A549 (cell line): ENCODE measurements at regions not wholly inside any gene's neighbourhood (a gene's known extent, or its start where the extent isn't known, plus 50 kb on each side); places are given as distances from the start of the nearest gene placed in this dataset.
A peak's percentile ranks its signal among the peaks of the same experiment; 100 is the strongest.
"Not testable (repeated sequence)": the region's sequence is repeated elsewhere in the genome, so short reads cannot be mapped to it uniquely, and the experiment has no call there.

Experiments used
- ATAC-seq, 2 experiments: fragments of 200-7000 bp in 1 of 2; fragments of >200 bp in 1 of 2; cut with Nextera tagmentation in 1 of 2; cut with Tn5 transposase in 1 of 2; 3 replicates each; pipeline versions ENCODE4 v1.8.0 to v1.9.1; 2018 to 2020; ENCODE audit warnings: mild to moderate bottlenecking in 1 of 2, moderate library complexity in 1 of 2
- CTCF ChIA-PET: fragments of 300-600 bp; sonication (Branson Sonifier 250); formaldehyde crosslinking; extraction: SDS; loops from one replicate; lab custom pipeline; 2021; ENCODE audit warnings: antibody characterized with exemption, inconsistent platforms; lab: Yijun Ruan, JAX
- POLR2A ChIA-PET: fragments of 350-600 bp; formaldehyde crosslinking; extraction: SDS; loops from one replicate; lab custom pipeline; 2021; ENCODE audit warnings: antibody characterized with exemption, inconsistent platforms; lab: Yijun Ruan, JAX
- DNase-seq, 2 experiments: peaks; one replicate each; pipeline versions ENCODE4 v3.0.0 to v3.0.0-alpha.2; 2011 to 2016; ENCODE audit warnings: low read depth in 1 of 2, low spot score in 1 of 2
- FAIRE-seq: peaks from 2 replicates; lab custom pipeline; 2011; peaks lifted over from hg19 to GRCh38; lab: Jason Lieb, UNC
- H3K27ac ChIP-seq, 2 experiments: fragments of >200 bp; sonication (Bioruptor Twin); formaldehyde crosslinking; 3 replicates each; pipeline ENCODE4 v1.5.1; 2016 to 2017
- H3K4me1 ChIP-seq: fragments of >200 bp; sonication (Bioruptor Twin); formaldehyde crosslinking; 3 replicates; pipeline ENCODE4 v1.6.1; 2016
- H3K4me2 ChIP-seq: fragments of >200 bp; sonication (Bioruptor Twin); formaldehyde crosslinking; 3 replicates; pipeline ENCODE4 v1.6.1; 2016
- H3K4me3 ChIP-seq: fragments of >200 bp; sonication (Bioruptor Twin); formaldehyde crosslinking; 3 replicates; pipeline ENCODE4 v1.5.1; 2016
- H3K9me3 ChIP-seq: fragments of >200 bp; sonication (Bioruptor Twin); formaldehyde crosslinking; 3 replicates; pipeline ENCODE4 v1.6.1; 2016
- BHLHE40 ChIP-seq: IDR thresholded peaks from 2 replicates; pipeline ENCODE4 v1.6.1; 2012; ENCODE audit warnings: low read depth, low read length, inconsistent platforms
- CEBPB ChIP-seq, 2 experiments: fragments of >200 bp in 1 of 2; sonication (Bioruptor Twin) in 1 of 2; formaldehyde crosslinking in 1 of 2; IDR thresholded peaks; 2 replicates each; pipeline ENCODE4 v1.6.1; 2012 to 2016
- CHD2 ChIP-seq: fragments of 150-350 bp; IDR thresholded peaks from 2 replicates; pipeline ENCODE4 v1.6.1; 2014; ENCODE audit warnings: low read length; ENCODE audit not compliant: partially characterized antibody
- ESRRA ChIP-seq: fragments of 150-350 bp; IDR thresholded peaks from 2 replicates; pipeline ENCODE4 v1.6.1; 2014; ENCODE audit warnings: mild to moderate bottlenecking, low read length, borderline replicate concordance
- FOSB ChIP-seq: fragments of 250-450 bp; sonication (Bioruptor Pico); IDR thresholded peaks from 2 replicates; pipeline ENCODE4 v1.5.0; 2020; ENCODE audit warnings: mild to moderate bottlenecking, moderate library complexity
- GATA3 ChIP-seq: IDR thresholded peaks from 2 replicates; pipeline ENCODE4 v1.6.1; 2012; ENCODE audit warnings: borderline replicate concordance
- HDAC2 ChIP-seq: fragments of 200-600 bp; sonication (generic); IDR thresholded peaks from 2 replicates; pipeline ENCODE4 v1.6.1; 2016
- HEYL ChIP-seq: fragments of 250-450 bp; sonication (Bioruptor Pico); IDR thresholded peaks from 2 replicates; pipeline ENCODE4 v1.8.0; 2021; ENCODE audit warnings: mild to moderate bottlenecking, moderate library complexity
- HOXB13 ChIP-seq: fragments of 250-450 bp; sonication (Bioruptor Pico); IDR thresholded peaks from 2 replicates; pipeline ENCODE4 v1.5.0; 2020; ENCODE audit warnings: low read depth, mild to moderate bottlenecking, moderate library complexity
- HOXB5 ChIP-seq: fragments of 250-450 bp; sonication (Bioruptor Pico); IDR thresholded peaks from 2 replicates; pipeline ENCODE4 v1.5.0; 2020; ENCODE audit warnings: mild to moderate bottlenecking, moderate library complexity
- JUN ChIP-seq, 2 experiments: fragments of >200 bp; sonication (Bioruptor Twin); formaldehyde crosslinking; IDR thresholded peaks; 2 replicates in 1 of 2; 3 replicates in 1 of 2; pipeline ENCODE4 v1.6.1; 2016 to 2017
- KDM1A ChIP-seq: fragments of 200-600 bp; sonication (generic); IDR thresholded peaks from 2 replicates; pipeline ENCODE4 v1.6.1; 2016; ENCODE audit warnings: low read depth, mild to moderate bottlenecking
- MAFK ChIP-seq: fragments of 450-650 bp; IDR thresholded peaks from 2 replicates; pipeline ENCODE4 v1.6.1; 2014; ENCODE audit not compliant: partially characterized antibody
- MAZ ChIP-seq: fragments of 150-350 bp; IDR thresholded peaks from 2 replicates; pipeline ENCODE4 v1.6.1; 2014; ENCODE audit warnings: antibody characterized with exemption, low read depth, low read length, borderline replicate concordance
- NR3C1 ChIP-seq: fragments of >200 bp; sonication (Bioruptor Twin); formaldehyde crosslinking; IDR thresholded peaks from 3 replicates; pipeline ENCODE4 v1.6.1; 2017
- PHF8 ChIP-seq: fragments of 200-600 bp; sonication (generic); IDR thresholded peaks from 2 replicates; pipeline ENCODE4 v1.6.1; 2016; ENCODE audit warnings: low read depth, mild to moderate bottlenecking, antibody characterized with exemption, moderate library complexity, borderline replicate concordance
- POLR2A ChIP-seq: IDR thresholded peaks from 2 replicates; pipeline ENCODE4 v1.6.1; 2012; ENCODE audit warnings: mild to moderate bottlenecking, low read length
- RCOR1 ChIP-seq: fragments of 150-350 bp; IDR thresholded peaks from 2 replicates; pipeline ENCODE4 v1.6.1; 2014; ENCODE audit warnings: antibody characterized with exemption, low read length, low read depth
- RNF2 ChIP-seq: fragments of 200-600 bp; sonication (generic); IDR thresholded peaks from 2 replicates; pipeline ENCODE4 v1.6.1; 2016; ENCODE audit warnings: low read depth, mild to moderate bottlenecking, antibody characterized with exemption, moderate library complexity, borderline replicate concordance
- ZC3H11A ChIP-seq: fragments of 450-650 bp; IDR thresholded peaks from 2 replicates; pipeline ENCODE4 v1.6.1; 2014; ENCODE audit warnings: antibody characterized with exemption, mild to moderate bottlenecking
- ZFP36 ChIP-seq: fragments of 450-650 bp; IDR thresholded peaks from 2 replicates; pipeline ENCODE4 v1.6.1; 2014; ENCODE audit warnings: borderline replicate concordance; ENCODE audit not compliant: partially characterized antibody
- ZNF302 ChIP-seq: fragments of 250-450 bp; sonication (Bioruptor Pico); IDR thresholded peaks from 2 replicates; pipeline ENCODE4 v1.9.0; 2021; ENCODE audit warnings: inconsistent platforms, mild to moderate bottlenecking, moderate library complexity
- WGBS: methylation state at CpG from one replicate; pipeline ENCODE4 v1.1.6; 2017; ENCODE audit errors: missing lambda C conversion rate; 5-methylcytosine and 5-hydroxymethylcytosine counted together
- TF ChIP-seq, protein P1 (sequence below): IDR thresholded peaks from 2 replicates; pipeline ENCODE4 v1.6.1; 2012
- TF ChIP-seq, protein P2 (sequence below): fragments of >200 bp; sonication (Bioruptor Twin); formaldehyde crosslinking; IDR thresholded peaks from 2 replicates; pipeline ENCODE4 v1.6.1; 2016
- TF ChIP-seq, protein P3 (sequence below): fragments of 200-600 bp; sonication (generic); IDR thresholded peaks from 2 replicates; pipeline ENCODE4 v1.6.1; 2016; ENCODE audit warnings: antibody characterized with exemption, mild to moderate bottlenecking, moderate library complexity
- TF ChIP-seq, protein P4 (sequence below): fragments of 450-650 bp; IDR thresholded peaks from 2 replicates; pipeline ENCODE4 v1.6.1; 2014; ENCODE audit warnings: antibody characterized with exemption

DNA sequence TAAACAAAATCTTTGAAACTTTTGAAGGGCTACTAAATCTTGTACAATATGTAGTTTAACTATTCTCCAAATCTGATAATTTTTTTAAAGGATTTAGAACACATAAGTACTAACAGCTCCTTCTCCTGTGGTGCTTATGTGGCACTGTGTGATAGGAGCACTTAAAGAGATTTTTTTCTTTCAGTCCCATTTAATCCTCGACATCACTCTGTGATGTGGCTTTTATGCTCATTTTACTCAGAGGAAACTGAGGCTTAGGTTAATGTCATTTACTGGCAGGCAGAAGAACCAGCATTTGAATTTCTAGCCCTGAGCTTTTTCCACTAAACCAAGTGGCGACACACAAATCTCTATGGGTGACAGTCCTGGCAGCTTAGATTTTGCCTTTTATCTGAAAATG lies 92.4 kb downstream of the SAMD9 start:
- TF ChIP-seq RCOR1, result no peak
- no peak for TF ChIP-seq MAZ
- no peak for TF ChIP-seq HOXB5 (CRISPR knock-in tag)
- TF ChIP-seq JUN (IDR thresholded peaks at IDR 0.05), result no peak
- TF ChIP-seq PHF8, result no peak
- TF ChIP-seq HDAC2, result no peak
- TF ChIP-seq HEYL (CRISPR knock-in tag), result no peak
- TF ChIP-seq HOXB13 (CRISPR knock-in tag), result no peak
- no peak for TF ChIP-seq ZC3H11A
- TF ChIP-seq BHLHE40, result no peak
- TF ChIP-seq, protein P1, sequence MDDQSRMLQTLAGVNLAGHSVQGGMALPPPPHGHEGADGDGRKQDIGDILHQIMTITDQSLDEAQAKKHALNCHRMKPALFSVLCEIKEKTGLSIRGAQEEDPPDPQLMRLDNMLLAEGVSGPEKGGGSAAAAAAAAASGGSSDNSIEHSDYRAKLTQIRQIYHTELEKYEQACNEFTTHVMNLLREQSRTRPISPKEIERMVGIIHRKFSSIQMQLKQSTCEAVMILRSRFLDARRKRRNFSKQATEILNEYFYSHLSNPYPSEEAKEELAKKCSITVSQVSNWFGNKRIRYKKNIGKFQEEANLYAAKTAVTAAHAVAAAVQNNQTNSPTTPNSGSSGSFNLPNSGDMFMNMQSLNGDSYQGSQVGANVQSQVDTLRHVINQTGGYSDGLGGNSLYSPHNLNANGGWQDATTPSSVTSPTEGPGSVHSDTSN, result no peak
- no peak for TF ChIP-seq GATA3
- ChIA-PET CTCF (interaction anchor here (1.3 kb wide), 1 partner anchor 31 kb away, joined by 3 read pairs; no protein-coding TSS in a partner anchor), POLR2A (no interaction called here)
- H3K9me3 ChIP-seq, result no peaks in the 10 kb centered on the region
- no peak overlapping the region for H3K27ac ChIP-seq
- H3K4me3 ChIP-seq, result no peak overlapping the region
- ATAC-seq, result no peak
- H3K4me1 ChIP-seq, result no peaks in the 10 kb centered on the region
- no peak overlapping the region for H3K4me2 ChIP-seq
- FAIRE-seq, result no peak
- DNase-seq, result no peak
- 38% methylated on average over 2 of the region's 2 CpGs for WGBS

DNA sequence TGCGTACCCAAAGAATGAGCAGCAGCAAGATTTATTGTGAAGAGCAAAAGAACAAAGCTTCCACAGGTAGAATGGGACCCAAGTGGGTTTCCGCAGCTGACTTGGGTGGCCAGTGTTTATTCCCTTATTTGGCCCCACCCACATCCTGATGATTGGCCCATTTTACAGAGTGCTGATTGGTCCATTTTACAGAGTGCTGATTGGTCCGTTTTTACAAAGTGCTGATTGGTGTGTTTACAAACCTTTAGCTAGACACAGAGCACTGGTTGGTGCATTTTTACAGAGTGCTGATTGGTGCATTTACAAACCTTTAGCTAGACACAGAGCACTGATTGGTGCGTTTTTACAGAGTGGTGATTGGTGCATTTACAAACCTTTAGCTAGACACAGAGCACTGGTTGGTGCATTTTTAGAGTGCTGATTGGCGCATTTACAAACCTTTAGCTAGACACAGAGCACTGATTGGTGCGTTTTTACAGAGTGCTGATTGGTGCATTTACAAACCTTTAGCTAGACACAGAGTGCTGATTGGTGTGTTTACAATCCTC lies 94.8 kb downstream of the SAMD9 start:
- DNase-seq, FAIRE-seq, H3K9me3 ChIP-seq, H3K4me3 ChIP-seq, CTCF ChIA-PET, H3K4me2 ChIP-seq, POLR2A ChIA-PET, H3K4me1 ChIP-seq, H3K27ac ChIP-seq, ATAC-seq: not testable (repeated sequence)
- WGBS, result 54% methylated on average over 6 of the region's 6 CpGs
- peak; percentile 34 for TF ChIP-seq MAFK

DNA sequence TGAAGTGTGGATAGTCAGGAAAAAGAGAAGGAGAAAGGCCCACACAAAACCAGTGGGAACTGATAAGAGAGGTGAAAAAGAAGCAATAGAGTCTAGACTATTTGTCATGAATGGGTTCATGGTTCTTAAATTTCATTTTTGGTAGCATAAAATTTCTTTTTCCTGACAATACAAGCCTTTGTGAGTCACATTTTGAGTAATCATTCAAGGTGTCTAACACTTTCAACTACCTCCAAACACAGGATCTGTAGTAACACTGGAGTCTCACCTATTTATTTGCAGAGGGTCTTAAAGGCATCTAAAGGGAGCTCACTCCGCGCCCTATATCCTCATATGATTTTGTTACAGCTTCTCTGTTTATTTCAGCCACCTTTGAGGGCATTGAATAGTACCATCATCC lies 96.0 kb downstream of the SAMD9 start:
- Histone ChIP-seq H3K4me1 (no peaks in the 10 kb centered on the region), H3K9me3 (no peaks in the 10 kb centered on the region), H3K4me3 (no peak overlapping the region), H3K27ac (no peak overlapping the region), H3K4me2 (no peak overlapping the region)
- no peak for FAIRE-seq
- WGBS, result 76% methylated on average over 2 of the region's 2 CpGs
- no peak for TF ChIP-seq POLR2A
- no peak for TF ChIP-seq KDM1A
- no peak for TF ChIP-seq NR3C1
- no peak for TF ChIP-seq HEYL (CRISPR knock-in tag)
- no peak for TF ChIP-seq CEBPB (IDR thresholded peaks at IDR 0.05)
- no peak for TF ChIP-seq RNF2
- TF ChIP-seq HOXB5 (CRISPR knock-in tag), result no peak
- POLR2A ChIA-PET, result no interaction called here
- no peak for DNase-seq
- CTCF ChIA-PET, result no interaction called here
- no peak for ATAC-seq

DNA sequence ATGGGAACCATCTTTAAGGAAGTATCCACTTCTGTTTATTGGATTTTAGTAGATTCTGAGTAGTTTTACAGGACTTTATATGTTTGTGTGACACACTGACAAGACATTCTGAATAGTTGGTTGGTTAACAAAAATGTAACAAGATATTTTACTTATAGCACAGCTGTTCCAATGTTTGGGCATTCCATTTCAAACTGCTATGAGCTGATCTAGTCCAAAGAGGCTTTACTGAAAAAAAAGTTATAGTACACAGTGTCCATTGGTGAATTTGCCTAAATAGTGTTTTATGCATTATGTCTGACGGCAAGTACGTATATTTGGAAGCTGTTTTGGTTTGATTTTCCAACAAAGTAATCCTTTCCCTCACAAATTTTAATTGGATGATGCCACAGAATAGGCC lies 99.1 kb downstream of the SAMD9 start:
- no peaks in the 10 kb centered on the region for H3K9me3 ChIP-seq
- no peak overlapping the region for H3K4me2 ChIP-seq
- H3K4me1 ChIP-seq, result no peaks in the 10 kb centered on the region
- H3K4me3 ChIP-seq, result no peak overlapping the region
- H3K27ac ChIP-seq, result no peak overlapping the region
- no peak for TF ChIP-seq ESRRA
- no peak for TF ChIP-seq BHLHE40
- TF ChIP-seq, protein P2, sequence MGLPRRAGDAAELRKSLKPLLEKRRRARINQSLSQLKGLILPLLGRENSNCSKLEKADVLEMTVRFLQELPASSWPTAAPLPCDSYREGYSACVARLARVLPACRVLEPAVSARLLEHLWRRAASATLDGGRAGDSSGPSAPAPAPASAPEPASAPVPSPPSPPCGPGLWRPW, result no peak
- TF ChIP-seq KDM1A, result no peak
- no peak for TF ChIP-seq MAFK
- no peak for TF ChIP-seq CHD2
- TF ChIP-seq ZNF302, result no peak
- TF ChIP-seq, protein P3, sequence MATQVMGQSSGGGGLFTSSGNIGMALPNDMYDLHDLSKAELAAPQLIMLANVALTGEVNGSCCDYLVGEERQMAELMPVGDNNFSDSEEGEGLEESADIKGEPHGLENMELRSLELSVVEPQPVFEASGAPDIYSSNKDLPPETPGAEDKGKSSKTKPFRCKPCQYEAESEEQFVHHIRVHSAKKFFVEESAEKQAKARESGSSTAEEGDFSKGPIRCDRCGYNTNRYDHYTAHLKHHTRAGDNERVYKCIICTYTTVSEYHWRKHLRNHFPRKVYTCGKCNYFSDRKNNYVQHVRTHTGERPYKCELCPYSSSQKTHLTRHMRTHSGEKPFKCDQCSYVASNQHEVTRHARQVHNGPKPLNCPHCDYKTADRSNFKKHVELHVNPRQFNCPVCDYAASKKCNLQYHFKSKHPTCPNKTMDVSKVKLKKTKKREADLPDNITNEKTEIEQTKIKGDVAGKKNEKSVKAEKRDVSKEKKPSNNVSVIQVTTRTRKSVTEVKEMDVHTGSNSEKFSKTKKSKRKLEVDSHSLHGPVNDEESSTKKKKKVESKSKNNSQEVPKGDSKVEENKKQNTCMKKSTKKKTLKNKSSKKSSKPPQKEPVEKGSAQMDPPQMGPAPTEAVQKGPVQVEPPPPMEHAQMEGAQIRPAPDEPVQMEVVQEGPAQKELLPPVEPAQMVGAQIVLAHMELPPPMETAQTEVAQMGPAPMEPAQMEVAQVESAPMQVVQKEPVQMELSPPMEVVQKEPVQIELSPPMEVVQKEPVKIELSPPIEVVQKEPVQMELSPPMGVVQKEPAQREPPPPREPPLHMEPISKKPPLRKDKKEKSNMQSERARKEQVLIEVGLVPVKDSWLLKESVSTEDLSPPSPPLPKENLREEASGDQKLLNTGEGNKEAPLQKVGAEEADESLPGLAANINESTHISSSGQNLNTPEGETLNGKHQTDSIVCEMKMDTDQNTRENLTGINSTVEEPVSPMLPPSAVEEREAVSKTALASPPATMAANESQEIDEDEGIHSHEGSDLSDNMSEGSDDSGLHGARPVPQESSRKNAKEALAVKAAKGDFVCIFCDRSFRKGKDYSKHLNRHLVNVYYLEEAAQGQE, result no peak
- TF ChIP-seq, protein P4, sequence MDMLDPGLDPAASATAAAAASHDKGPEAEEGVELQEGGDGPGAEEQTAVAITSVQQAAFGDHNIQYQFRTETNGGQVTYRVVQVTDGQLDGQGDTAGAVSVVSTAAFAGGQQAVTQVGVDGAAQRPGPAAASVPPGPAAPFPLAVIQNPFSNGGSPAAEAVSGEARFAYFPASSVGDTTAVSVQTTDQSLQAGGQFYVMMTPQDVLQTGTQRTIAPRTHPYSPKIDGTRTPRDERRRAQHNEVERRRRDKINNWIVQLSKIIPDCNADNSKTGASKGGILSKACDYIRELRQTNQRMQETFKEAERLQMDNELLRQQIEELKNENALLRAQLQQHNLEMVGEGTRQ, result no peak
- TF ChIP-seq ZFP36, result no peak
- no peak for TF ChIP-seq FOSB
- no peak for FAIRE-seq
- no peak for ATAC-seq
- ChIA-PET CTCF (no interaction called here), POLR2A (no interaction called here)
- WGBS, result 99% methylated on average over 2 of the region's 2 CpGs
- DNase-seq, result no peak
